Astrocyte (in vitro differentiated cells and primary cell): ENCODE measurements at regions not wholly inside any gene's neighbourhood (a gene's known extent, or its start where the extent isn't known, plus 50 kb on each side); places are given as distances from the start of the nearest gene placed in this dataset.
A peak's percentile ranks its signal among the peaks of the same experiment; 100 is the strongest.

Source experiments
- DNase-seq: peaks from one replicate; pipeline ENCODE4 v3.0.0-alpha.2; 2010; ENCODE audit warnings: low read depth
- FAIRE-seq: peaks from 2 replicates; lab custom pipeline; 2011; peaks lifted over from hg19 to GRCh38; lab: Jason Lieb, UNC
- H2AFZ ChIP-seq: 2 replicates; pipeline ENCODE4 v1.6.0; 2012; ENCODE audit warnings: low read depth, low read length, inconsistent platforms
- H3K27ac ChIP-seq: 2 replicates; pipeline ENCODE4 v1.5.1; 2011; ENCODE audit warnings: low read depth, low read length, inconsistent platforms
- H3K27me3 ChIP-seq: 2 replicates; pipeline ENCODE4 v1.6.0; 2011; ENCODE audit warnings: low read length, inconsistent platforms; ENCODE audit not compliant: insufficient read depth
- H3K36me3 ChIP-seq: 2 replicates; pipeline ENCODE4 v1.5.1; 2011; ENCODE audit warnings: low read length, inconsistent platforms; ENCODE audit not compliant: insufficient read depth
- H3K4me1 ChIP-seq: 2 replicates; pipeline ENCODE4 v1.5.1; 2011; ENCODE audit warnings: low read length, inconsistent platforms; ENCODE audit not compliant: insufficient read depth
- H3K4me2 ChIP-seq: 2 replicates; pipeline ENCODE4 v1.6.0; 2012; ENCODE audit warnings: low read length, inconsistent platforms
- H3K4me3 ChIP-seq: 2 replicates; pipeline ENCODE4 v1.5.1; 2011; ENCODE audit warnings: low read depth, mild to moderate bottlenecking, low read length, inconsistent platforms; ENCODE audit not compliant: insufficient read depth
- H3K79me2 ChIP-seq: 2 replicates; pipeline ENCODE4 v1.6.0; 2012; ENCODE audit warnings: mild to moderate bottlenecking, low read length, inconsistent platforms; ENCODE audit not compliant: insufficient read depth
- H3K9ac ChIP-seq: 2 replicates; pipeline ENCODE4 v1.6.0; 2012; ENCODE audit warnings: mild to moderate bottlenecking, low read length, inconsistent platforms
- H3K9me3 ChIP-seq: 2 replicates; pipeline ENCODE4 v1.5.1; 2012; ENCODE audit warnings: low read depth, mild to moderate bottlenecking, low read length, inconsistent platforms; ENCODE audit not compliant: insufficient read depth
- H4K20me1 ChIP-seq: 2 replicates; pipeline ENCODE4 v1.6.0; 2012; ENCODE audit warnings: low read length, inconsistent platforms; ENCODE audit not compliant: insufficient read depth
- H3K27ac Mint-ChIP-seq: one replicate; pipeline ENCODE4 v1.8.0; 2021; ENCODE audit warnings: mild to moderate bottlenecking, mixed read lengths; ENCODE audit not compliant: unreplicated experiment
- H3K27me3 Mint-ChIP-seq: one replicate; pipeline ENCODE4 v1.8.0; 2021; ENCODE audit warnings: low read depth, mixed read lengths; ENCODE audit not compliant: unreplicated experiment
- H3K36me3 Mint-ChIP-seq: one replicate; pipeline ENCODE4 v1.8.0; 2021; ENCODE audit warnings: low read depth, mixed read lengths; ENCODE audit not compliant: unreplicated experiment
- H3K4me1 Mint-ChIP-seq: one replicate; pipeline ENCODE4 v1.8.0; 2021; ENCODE audit warnings: low read depth, mixed read lengths; ENCODE audit not compliant: unreplicated experiment
- H3K4me3 Mint-ChIP-seq: one replicate; pipeline ENCODE4 v1.8.0; 2021; ENCODE audit warnings: mild to moderate bottlenecking, moderate library complexity, mixed read lengths; ENCODE audit not compliant: unreplicated experiment
- H3K9me3 Mint-ChIP-seq: one replicate; pipeline ENCODE4 v1.8.0; 2021; ENCODE audit warnings: mild to moderate bottlenecking, mixed read lengths; ENCODE audit not compliant: unreplicated experiment
- EZH2 ChIP-seq: IDR thresholded peaks from 2 replicates; pipeline ENCODE4 v1.6.1; 2012; ENCODE audit warnings: mild to moderate bottlenecking, low read length, inconsistent platforms; ENCODE audit not compliant: insufficient read depth
- TF ChIP-seq, protein P1 (sequence below): IDR thresholded peaks from 2 replicates; pipeline ENCODE4 v1.5.1; 2011; ENCODE audit warnings: low read depth, mild to moderate bottlenecking, inconsistent platforms, low read length, moderate library complexity; ENCODE audit not compliant: insufficient read depth

DNA sequence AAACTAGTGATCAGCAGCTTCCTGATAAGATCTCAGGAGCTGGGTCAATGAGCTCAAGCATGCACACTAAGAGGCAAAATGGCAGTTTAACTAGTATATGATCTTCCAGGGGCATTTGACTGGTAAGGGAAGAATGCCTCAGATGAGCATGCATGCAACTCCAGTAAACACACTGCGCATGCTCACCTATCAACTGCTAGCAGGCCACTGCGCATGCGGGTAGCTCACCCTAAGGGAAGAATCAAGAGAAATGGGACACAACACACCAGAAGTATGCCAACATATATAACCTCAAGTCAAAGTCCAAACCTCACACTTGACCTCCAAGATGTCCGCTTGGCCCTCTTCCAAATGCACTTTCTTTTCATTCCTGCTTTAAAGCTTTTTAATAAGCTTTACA is 1004.0 kb downstream of the ADGRL3 start:
- Histone ChIP-seq H3K79me2 (no peaks in the 10 kb centered on the region), H3K4me3 (no peak overlapping the region), H4K20me1 (no peaks in the 10 kb centered on the region), H3K9ac (no peak overlapping the region), H3K9me3 (no peaks in the 10 kb centered on the region), H3K27ac (no peak overlapping the region), H3K36me3 (no peaks in the 10 kb centered on the region), H3K27me3 (no peaks in the 10 kb centered on the region), H3K4me2 (no peak overlapping the region), H3K4me1 (no peaks in the 10 kb centered on the region), H2AFZ (no peak overlapping the region)
- Mint-ChIP-seq H3K36me3 (no peaks in the 10 kb centered on the region), H3K4me1 (no peaks in the 10 kb centered on the region), H3K9me3 (no peaks in the 10 kb centered on the region), H3K27me3 (no peaks in the 10 kb centered on the region), H3K4me3 (no peak overlapping the region), H3K27ac (no peak overlapping the region)
- TF ChIP-seq, protein P1, sequence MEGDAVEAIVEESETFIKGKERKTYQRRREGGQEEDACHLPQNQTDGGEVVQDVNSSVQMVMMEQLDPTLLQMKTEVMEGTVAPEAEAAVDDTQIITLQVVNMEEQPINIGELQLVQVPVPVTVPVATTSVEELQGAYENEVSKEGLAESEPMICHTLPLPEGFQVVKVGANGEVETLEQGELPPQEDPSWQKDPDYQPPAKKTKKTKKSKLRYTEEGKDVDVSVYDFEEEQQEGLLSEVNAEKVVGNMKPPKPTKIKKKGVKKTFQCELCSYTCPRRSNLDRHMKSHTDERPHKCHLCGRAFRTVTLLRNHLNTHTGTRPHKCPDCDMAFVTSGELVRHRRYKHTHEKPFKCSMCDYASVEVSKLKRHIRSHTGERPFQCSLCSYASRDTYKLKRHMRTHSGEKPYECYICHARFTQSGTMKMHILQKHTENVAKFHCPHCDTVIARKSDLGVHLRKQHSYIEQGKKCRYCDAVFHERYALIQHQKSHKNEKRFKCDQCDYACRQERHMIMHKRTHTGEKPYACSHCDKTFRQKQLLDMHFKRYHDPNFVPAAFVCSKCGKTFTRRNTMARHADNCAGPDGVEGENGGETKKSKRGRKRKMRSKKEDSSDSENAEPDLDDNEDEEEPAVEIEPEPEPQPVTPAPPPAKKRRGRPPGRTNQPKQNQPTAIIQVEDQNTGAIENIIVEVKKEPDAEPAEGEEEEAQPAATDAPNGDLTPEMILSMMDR: no peak
- no peak for TF ChIP-seq EZH2
- no peak for DNase-seq
- FAIRE-seq: no peak

DNA sequence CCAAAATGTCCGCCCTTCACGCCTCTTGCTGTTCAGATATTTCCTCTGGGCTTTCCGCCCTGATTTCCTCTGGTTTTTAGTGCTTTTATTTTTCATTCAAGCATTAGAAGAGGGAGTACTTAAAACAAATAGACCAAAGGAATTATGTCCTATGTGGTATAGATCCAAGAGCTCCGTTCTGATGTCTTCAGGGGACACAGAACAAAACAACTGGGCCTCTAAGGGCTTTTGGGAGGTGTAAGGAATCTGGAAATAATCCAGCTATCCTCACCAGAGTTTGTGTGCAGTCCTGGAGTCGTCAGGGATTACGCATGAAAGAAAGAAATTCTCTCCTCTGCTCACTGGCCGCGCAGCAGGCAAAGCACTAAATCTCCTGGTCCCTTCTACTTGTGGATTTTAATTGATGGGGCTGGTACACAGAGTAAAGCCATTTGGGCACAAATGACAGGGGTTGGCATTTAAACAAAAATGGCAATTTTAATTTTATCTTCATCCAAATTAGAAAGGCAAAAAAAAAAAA is 999.2 kb downstream of the ADGRL3 start:
- no peaks in the 10 kb centered on the region for H3K79me2 ChIP-seq
- DNase-seq (no peak), FAIRE-seq (no peak)
- no peaks in the 10 kb centered on the region for H3K36me3 ChIP-seq
- Mint-ChIP-seq H3K9me3 (no peaks in the 10 kb centered on the region), H3K4me3 (no peak overlapping the region), H3K27me3 (no peaks in the 10 kb centered on the region), H3K4me1 (no peaks in the 10 kb centered on the region), H3K27ac (no peak overlapping the region), H3K36me3 (no peaks in the 10 kb centered on the region)
- H3K27ac ChIP-seq: no peak overlapping the region
- TF ChIP-seq, protein P1: no peak
- no peak for TF ChIP-seq EZH2
- no peaks in the 10 kb centered on the region for H3K27me3 ChIP-seq
- no peak overlapping the region for H3K9ac ChIP-seq
- no peaks in the 10 kb centered on the region for H3K9me3 ChIP-seq
- H3K4me3 ChIP-seq: no peak overlapping the region
- no peaks in the 10 kb centered on the region for H3K4me1 ChIP-seq
- peak overlapping the region; percentile 39 for H2AFZ ChIP-seq
- no peaks in the 10 kb centered on the region for H4K20me1 ChIP-seq
- H3K4me2 ChIP-seq: peak overlapping the region; percentile 23

DNA sequence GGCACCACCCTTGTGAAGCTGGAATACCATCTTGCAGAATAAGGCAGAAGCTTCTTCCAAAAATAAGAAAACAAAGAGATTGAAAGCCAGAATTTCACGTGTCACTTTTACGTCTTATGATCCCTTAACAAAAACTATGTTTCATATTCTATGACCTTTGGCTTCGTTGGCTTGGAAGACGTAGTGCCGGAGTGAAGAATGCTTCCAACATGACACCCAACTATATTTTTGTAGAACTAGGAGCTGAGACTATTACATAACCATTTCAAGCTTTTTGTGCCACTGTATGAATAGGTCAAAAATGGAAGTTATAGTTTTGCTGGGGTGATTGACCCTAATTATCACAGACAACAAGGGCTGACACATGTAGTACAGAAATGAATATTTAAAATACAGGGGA is 996.2 kb downstream of the ADGRL3 start:
- Histone ChIP-seq H3K4me3 (no peak overlapping the region), H3K27ac (no peak overlapping the region), H3K27me3 (no peaks in the 10 kb centered on the region), H3K4me2 (no peak overlapping the region), H4K20me1 (no peaks in the 10 kb centered on the region), H2AFZ (no peak overlapping the region), H3K9ac (no peak overlapping the region), H3K79me2 (no peaks in the 10 kb centered on the region), H3K36me3 (no peaks in the 10 kb centered on the region), H3K9me3 (no peaks in the 10 kb centered on the region), H3K4me1 (no peaks in the 10 kb centered on the region)
- FAIRE-seq (no peak), DNase-seq (no peak)
- Mint-ChIP-seq H3K27me3 (no peaks in the 10 kb centered on the region), H3K4me3 (no peak overlapping the region), H3K9me3 (no peaks in the 10 kb centered on the region), H3K4me1 (no peaks in the 10 kb centered on the region), H3K36me3 (no peaks in the 10 kb centered on the region), H3K27ac (no peak overlapping the region)
- no peak for TF ChIP-seq EZH2
